Bone marrow (tissue), 2 donors: ENCODE measurements at regions not wholly inside any gene's neighbourhood (a gene's known extent, or its start where the extent isn't known, plus 50 kb on each side); places are given as distances from the start of the nearest gene placed in this dataset.

Experiments used
- DNase-seq, 2 donors: peaks; one replicate each; lab custom pipeline; 2025; lab: John Stamatoyannopoulos, UW

GRCh38 chr9:117860849-117861248 is 156.6 kb downstream of the TLR4 start:
- no peak for DNase-seq

- no peak for DNase-seq
Observed at GRCh38 chr9:117864385-117865057, 160.3 kb downstream of the TLR4 start.

- DNase-seq: no peak
Observed at GRCh38 chr9:117868594-117868993, 164.4 kb downstream of the TLR4 start.

- no peak for DNase-seq
Observed at GRCh38 chr9:117869287-117869686, 165.1 kb downstream of the TLR4 start.

- DNase-seq: no peak
Observed at GRCh38 chr9:117869712-117870111, 165.5 kb downstream of the TLR4 start.

- DNase-seq: no peak
Observed at GRCh38 chr9:117873664-117874063, 169.5 kb downstream of the TLR4 start.

- DNase-seq: no peak
Observed at GRCh38 chr9:117875886-117876285, 171.7 kb downstream of the TLR4 start.

- no peak for DNase-seq
Observed at GRCh38 chr9:117882171-117882570, 178.0 kb downstream of the TLR4 start.

GRCh38 chr9:117886616-117887015 is 182.4 kb downstream of the TLR4 start:
- DNase-seq: no peak

GRCh38 chr9:117887383-117887782 is 183.2 kb downstream of the TLR4 start:
- DNase-seq: no peak

- DNase-seq: no peak
Observed at GRCh38 chr9:117887941-117888340, 183.7 kb downstream of the TLR4 start.

- no peak for DNase-seq
Observed at GRCh38 chr9:117903453-117903852, 199.2 kb downstream of the TLR4 start.

- no peak for DNase-seq
Observed at GRCh38 chr9:117906763-117907162, 202.6 kb downstream of the TLR4 start.

GRCh38 chr9:117907420-117907819 is 203.2 kb downstream of the TLR4 start:
- no peak for DNase-seq

- no peak for DNase-seq
Observed at GRCh38 chr9:117916291-117916690, 212.1 kb downstream of the TLR4 start.

- no peak for DNase-seq
Observed at GRCh38 chr9:117917873-117918272, 213.7 kb downstream of the TLR4 start.

- DNase-seq: no peak
Observed at GRCh38 chr9:117919538-117919937, 215.3 kb downstream of the TLR4 start.

GRCh38 chr9:117926031-117926658 is 221.9 kb downstream of the TLR4 start:
- DNase-seq: no peak

GRCh38 chr9:117927354-117927753 is 223.2 kb downstream of the TLR4 start:
- no peak for DNase-seq

GRCh38 chr9:117929868-117930267 is 225.7 kb downstream of the TLR4 start:
- DNase-seq: no peak

- DNase-seq: no peak
Observed at GRCh38 chr9:117932585-117932984, 228.4 kb downstream of the TLR4 start.

- DNase-seq: no peak
Observed at GRCh38 chr9:117936185-117937130, 232.3 kb downstream of the TLR4 start.

- no peak for DNase-seq
Observed at GRCh38 chr9:117938086-117938485, 233.9 kb downstream of the TLR4 start.
